ENCODE measurements at regions not wholly inside any gene's neighbourhood (a gene's known extent, or its start where the extent isn't known, plus 50 kb on each side); places are given as distances from the start of the nearest gene placed in this dataset.
A peak's percentile ranks its signal among the peaks of the same experiment; 100 is the strongest.

- DNase-seq: no peak
- Histone ChIP-seq H3K4me3 (no peak overlapping the region), H3K9me3 (ENCODE audit: control insufficient read depth in 4 of 4, insufficient read depth in 3 of 4, low read length in 3 of 4) (no peaks in the 10 kb centered on the region), H3K4me1 (ENCODE audit: control insufficient read depth in 5 of 5, insufficient read depth in 5 of 5, low read length in 5 of 5) (peaks cover 0 to 39% (median 0%) of the 10 kb centered on the region in 5 donors), H3K9ac (ENCODE audit: insufficient read depth in 1 of 2, low read length in 2 of 2) (no peak overlapping the region), H3K36me3 (ENCODE audit: control insufficient read depth in 4 of 4, insufficient read depth in 4 of 4, low read length in 4 of 4) (no peaks in the 10 kb centered on the region), H3K27ac (ENCODE audit: low read depth in 1 of 2, low read length in 1 of 2) (peak overlapping the region in 1 of 2 donors; percentile 55), H3K27me3 (ENCODE audit: control insufficient read depth in 3 of 3, insufficient read depth in 3 of 3, low read length in 2 of 3) (no peaks in the 10 kb centered on the region)
- 92 to 96% methylated on average over 5 of the region's 5 CpGs for WGBS, 2 donors
- no peak for ATAC-seq (ENCODE audit: insufficient read depth, low FRiP score)
- TF ChIP-seq CTCF (IDR thresholded peaks at IDR 0.05; ENCODE audit: control extremely low read depth, extremely low read depth): no peak
Observed at GRCh38 chr3:159795042-159795441, 193.6 kb upstream of the IL12A start.

- H3K4me3 ChIP-seq: no peak overlapping the region
- no peak for ATAC-seq (ENCODE audit: insufficient read depth, low FRiP score)
- peaks cover 0 to 44% (median 0%) of the 10 kb centered on the region in 5 donors for H3K4me1 ChIP-seq (ENCODE audit: control insufficient read depth in 5 of 5, insufficient read depth in 5 of 5, low read length in 5 of 5)
- peak overlapping the region in 1 of 2 donors; percentile 55 for H3K27ac ChIP-seq (ENCODE audit: low read depth in 1 of 2, low read length in 1 of 2)
- H3K9me3 ChIP-seq (ENCODE audit: control insufficient read depth in 4 of 4, insufficient read depth in 3 of 4, low read length in 3 of 4): no peaks in the 10 kb centered on the region
- H3K36me3 ChIP-seq (ENCODE audit: control insufficient read depth in 4 of 4, insufficient read depth in 4 of 4, low read length in 4 of 4): no peaks in the 10 kb centered on the region
- no peak for TF ChIP-seq CTCF (IDR thresholded peaks at IDR 0.05; ENCODE audit: control extremely low read depth, extremely low read depth)
- 92 to 98% methylated on average over 2 of the region's 2 CpGs for WGBS, 2 donors
- no peak for DNase-seq
- no peak overlapping the region for H3K9ac ChIP-seq (ENCODE audit: insufficient read depth in 1 of 2, low read length in 2 of 2)
- no peaks in the 10 kb centered on the region for H3K27me3 ChIP-seq (ENCODE audit: control insufficient read depth in 3 of 3, insufficient read depth in 3 of 3, low read length in 2 of 3)
Observed at GRCh38 chr3:159795681-159796175, 192.9 kb upstream of the IL12A start.

GRCh38 chr3:159796226-159796625 is 192.4 kb upstream of the IL12A start:
- Histone ChIP-seq H3K4me1 (ENCODE audit: control insufficient read depth in 5 of 5, insufficient read depth in 5 of 5, low read length in 5 of 5) (peaks cover 0 to 47% (median 0%) of the 10 kb centered on the region in 5 donors), H3K9me3 (ENCODE audit: control insufficient read depth in 4 of 4, insufficient read depth in 3 of 4, low read length in 3 of 4) (no peaks in the 10 kb centered on the region), H3K4me3 (no peak overlapping the region), H3K27me3 (ENCODE audit: control insufficient read depth in 3 of 3, insufficient read depth in 3 of 3, low read length in 2 of 3) (no peaks in the 10 kb centered on the region), H3K9ac (ENCODE audit: insufficient read depth in 1 of 2, low read length in 2 of 2) (no peak overlapping the region), H3K36me3 (ENCODE audit: control insufficient read depth in 4 of 4, insufficient read depth in 4 of 4, low read length in 4 of 4) (no peaks in the 10 kb centered on the region), H3K27ac (ENCODE audit: low read depth in 1 of 2, low read length in 1 of 2) (peak overlapping the region in 1 of 2 donors; percentile 55)
- 81 to 82% methylated on average over 5 of the region's 5 CpGs for WGBS, 2 donors
- no peak for TF ChIP-seq CTCF (IDR thresholded peaks at IDR 0.05; ENCODE audit: control extremely low read depth, extremely low read depth)
- no peak for ATAC-seq (ENCODE audit: insufficient read depth, low FRiP score)
- DNase-seq: no peak

- DNase-seq (no peak), ATAC-seq (ENCODE audit: insufficient read depth, low FRiP score) (no peak)
- Histone ChIP-seq H3K36me3 (ENCODE audit: control insufficient read depth in 4 of 4, insufficient read depth in 4 of 4, low read length in 4 of 4) (no peaks in the 10 kb centered on the region), H3K27me3 (ENCODE audit: control insufficient read depth in 3 of 3, insufficient read depth in 3 of 3, low read length in 2 of 3) (no peaks in the 10 kb centered on the region), H3K27ac (ENCODE audit: low read depth in 1 of 2, low read length in 1 of 2) (no peak overlapping the region), H3K4me1 (ENCODE audit: control insufficient read depth in 5 of 5, insufficient read depth in 5 of 5, low read length in 5 of 5) (peaks cover 0 to 47% (median 0%) of the 10 kb centered on the region in 5 donors), H3K9me3 (ENCODE audit: control insufficient read depth in 4 of 4, insufficient read depth in 3 of 4, low read length in 3 of 4) (no peaks in the 10 kb centered on the region), H3K4me3 (no peak overlapping the region), H3K9ac (ENCODE audit: insufficient read depth in 1 of 2, low read length in 2 of 2) (no peak overlapping the region)
- TF ChIP-seq CTCF (IDR thresholded peaks at IDR 0.05; ENCODE audit: control extremely low read depth, extremely low read depth): no peak
- 52 to 59% methylated on average over 1 of the region's 1 CpG for WGBS, 2 donors
Observed at GRCh38 chr3:159796744-159797143, 191.9 kb upstream of the IL12A start.
